OCI-LY7 (cell line): ENCODE measurements at regions not wholly inside any gene's neighbourhood (a gene's known extent, or its start where the extent isn't known, plus 50 kb on each side); places are given as distances from the start of the nearest gene placed in this dataset.

Source experiments
- BruUV-seq: library from RNA; stranded (reverse); fragments of 400-500 nt; replicated peaks from 2 replicates; lab custom pipeline; 2021; lab: Mats Ljungman, UMichigan
- CTCF ChIA-PET: fragments of 300-600 bp; sonication (Branson Sonifier 250); formaldehyde crosslinking; loops from one replicate; lab custom pipeline; 2022; ENCODE audit warnings: antibody characterized with exemption; ENCODE audit not compliant: unreplicated experiment; lab: Charles Lee
- POLR2A ChIA-PET: fragments of 300-600 bp; sonication (Branson Sonifier 250); formaldehyde crosslinking; loops from one replicate; lab custom pipeline; 2022; ENCODE audit warnings: antibody characterized with exemption; lab: Charles Lee
- DNase-seq: peaks from one replicate; pipeline ENCODE4 v3.0.0-alpha.2; 2015; ENCODE audit warnings: low spot score
- H2AFZ ChIP-seq: fragments of 200-600 bp; sonication (generic), shearing (Covaris generic); 2 replicates; pipeline ENCODE4 v1.6.1; 2014; ENCODE audit warnings: mild to moderate bottlenecking, antibody characterized with exemption, low read length, moderate library complexity
- H3K27ac ChIP-seq: fragments of 200-600 bp; sonication (generic); 2 replicates; pipeline ENCODE4 v1.5.1; 2014; ENCODE audit warnings: mixed run types, low read depth, mild to moderate bottlenecking, moderate library complexity, low read length, inconsistent platforms; ENCODE audit not compliant: poor library complexity, severe bottlenecking
- H3K36me3 ChIP-seq: fragments of 200-600 bp; sonication (generic); 2 replicates; pipeline ENCODE4 v1.6.1; 2014; ENCODE audit warnings: mild to moderate bottlenecking, antibody characterized with exemption, low read length, moderate library complexity, mixed read lengths; ENCODE audit not compliant: insufficient read depth
- H3K4me1 ChIP-seq: fragments of 200-600 bp; sonication (generic); 2 replicates; pipeline ENCODE4 v1.5.1; 2014; ENCODE audit warnings: mild to moderate bottlenecking, low read length; ENCODE audit not compliant: insufficient read depth, poor library complexity, severe bottlenecking
- H3K4me2 ChIP-seq: fragments of 200-600 bp; sonication (generic); 2 replicates; pipeline ENCODE4 v1.6.1; 2014; ENCODE audit warnings: mild to moderate bottlenecking, low read length
- H3K4me3 ChIP-seq: fragments of 200-600 bp; sonication (generic); 2 replicates; pipeline ENCODE4 v1.5.1; 2014; ENCODE audit warnings: mild to moderate bottlenecking, low read depth, low read length; ENCODE audit not compliant: poor library complexity, severe bottlenecking
- H3K79me2 ChIP-seq: fragments of 200-600 bp; sonication (generic); 2 replicates; pipeline ENCODE4 v1.6.1; 2016; ENCODE audit warnings: low read depth, mild to moderate bottlenecking, low read length, moderate library complexity, mixed read lengths; ENCODE audit not compliant: insufficient read depth
- H3K9me2 ChIP-seq: fragments of 200-600 bp; sonication (generic); 2 replicates; pipeline ENCODE4 v1.6.1; 2016; ENCODE audit warnings: mild to moderate bottlenecking, low read length, mixed read lengths; ENCODE audit not compliant: insufficient read depth
- H3K9me3 ChIP-seq: fragments of 200-600 bp; sonication (generic); 2 replicates; pipeline ENCODE4 v1.6.1; 2014; ENCODE audit warnings: mild to moderate bottlenecking, mixed run types, low read length, mixed read lengths
- H4K20me1 ChIP-seq: fragments of 200-600 bp; sonication (generic); 2 replicates; pipeline ENCODE4 v1.6.1; 2014; ENCODE audit warnings: mild to moderate bottlenecking, antibody characterized with exemption, low read length, moderate library complexity, mixed read lengths; ENCODE audit not compliant: insufficient read depth
- EZH2phosphoT487 ChIP-seq: fragments of 200-600 bp; sonication (generic); IDR thresholded peaks from 2 replicates; pipeline ENCODE4 v1.6.1; 2018; ENCODE audit warnings: low read depth, borderline replicate concordance, mild to moderate bottlenecking, mixed run types, antibody characterized with exemption, low read length, moderate library complexity, mixed read lengths
- intact Hi-C: fragments of 100-400 bp; cut with micrococcal nuclease; formaldehyde crosslinking; loops from one replicate; pipeline ENCODE4 v1.10.0; 2022; ENCODE audit not compliant: unreplicated experiment
- TF ChIP-seq, protein P1 (sequence below): fragments of 200-600 bp; sonication (generic); conservative IDR thresholded peaks from 2 replicates; pipeline ENCODE4 v1.5.1; 2014; ENCODE audit warnings: mild to moderate bottlenecking, antibody characterized with exemption, low read length, moderate library complexity, mixed read lengths

GRCh38 chr6:10156875-10157274, 258.0 kb downstream of the TFAP2A start:
- H3K4me3 ChIP-seq = no peak overlapping the region
- no peaks in the 10 kb centered on the region for H3K36me3 ChIP-seq
- DNase-seq = no peak
- intact Hi-C loops = no loop called here
- no peak overlapping the region for H3K4me2 ChIP-seq
- ChIA-PET CTCF (no interaction called here), POLR2A (interaction anchor here (0.6 kb wide), 1 partner anchor 10 kb away, joined by 4 read pairs; no protein-coding TSS in a partner anchor)
- no peak overlapping the region for H2AFZ ChIP-seq
- H4K20me1 ChIP-seq = no peaks in the 10 kb centered on the region
- H3K9me2 ChIP-seq = no peaks in the 10 kb centered on the region
- no peaks in the 10 kb centered on the region for H3K79me2 ChIP-seq
- no peak for TF ChIP-seq EZH2phosphoT487
- TF ChIP-seq, protein P1, sequence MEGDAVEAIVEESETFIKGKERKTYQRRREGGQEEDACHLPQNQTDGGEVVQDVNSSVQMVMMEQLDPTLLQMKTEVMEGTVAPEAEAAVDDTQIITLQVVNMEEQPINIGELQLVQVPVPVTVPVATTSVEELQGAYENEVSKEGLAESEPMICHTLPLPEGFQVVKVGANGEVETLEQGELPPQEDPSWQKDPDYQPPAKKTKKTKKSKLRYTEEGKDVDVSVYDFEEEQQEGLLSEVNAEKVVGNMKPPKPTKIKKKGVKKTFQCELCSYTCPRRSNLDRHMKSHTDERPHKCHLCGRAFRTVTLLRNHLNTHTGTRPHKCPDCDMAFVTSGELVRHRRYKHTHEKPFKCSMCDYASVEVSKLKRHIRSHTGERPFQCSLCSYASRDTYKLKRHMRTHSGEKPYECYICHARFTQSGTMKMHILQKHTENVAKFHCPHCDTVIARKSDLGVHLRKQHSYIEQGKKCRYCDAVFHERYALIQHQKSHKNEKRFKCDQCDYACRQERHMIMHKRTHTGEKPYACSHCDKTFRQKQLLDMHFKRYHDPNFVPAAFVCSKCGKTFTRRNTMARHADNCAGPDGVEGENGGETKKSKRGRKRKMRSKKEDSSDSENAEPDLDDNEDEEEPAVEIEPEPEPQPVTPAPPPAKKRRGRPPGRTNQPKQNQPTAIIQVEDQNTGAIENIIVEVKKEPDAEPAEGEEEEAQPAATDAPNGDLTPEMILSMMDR = no peak
- H3K27ac ChIP-seq = no peak overlapping the region
- H3K4me1 ChIP-seq = no peaks in the 10 kb centered on the region
- no peaks in the 10 kb centered on the region for H3K9me3 ChIP-seq
- no TSS peak for BruUV-seq

DNA sequence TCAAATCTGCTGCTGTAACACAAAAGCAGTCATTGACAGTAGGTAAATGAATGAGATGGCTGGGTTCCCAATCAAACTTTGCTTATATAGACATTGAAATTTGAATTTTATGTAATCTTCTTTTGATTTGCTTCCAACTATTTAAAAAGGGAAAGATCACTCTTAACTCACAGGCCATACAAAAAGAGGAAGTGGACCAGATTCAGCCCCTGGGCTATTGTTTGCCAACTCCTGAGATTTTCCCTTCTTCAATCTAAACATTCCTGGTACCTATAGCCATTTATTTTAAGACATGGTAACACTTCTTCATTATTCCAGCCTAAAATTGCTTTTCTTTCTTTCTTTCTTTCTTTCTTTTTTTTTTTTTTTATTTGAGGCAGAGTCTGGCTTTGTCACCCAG, 260.6 kb downstream of the TFAP2A start:
- no peak overlapping the region for H3K4me3 ChIP-seq
- intact Hi-C loops = no loop called here
- POLR2A ChIA-PET = no interaction called here
- H3K9me3 ChIP-seq = no peaks in the 10 kb centered on the region
- no peak overlapping the region for H3K4me2 ChIP-seq
- TF ChIP-seq EZH2phosphoT487 = no peak
- TF ChIP-seq, protein P1 = no peak
- CTCF ChIA-PET = no interaction called here
- no peak for DNase-seq
- BruUV-seq = no TSS peak
- no peaks in the 10 kb centered on the region for H3K9me2 ChIP-seq
- no peaks in the 10 kb centered on the region for H3K36me3 ChIP-seq
- H3K4me1 ChIP-seq = no peaks in the 10 kb centered on the region
- no peak overlapping the region for H2AFZ ChIP-seq
- H3K79me2 ChIP-seq = no peaks in the 10 kb centered on the region
- H4K20me1 ChIP-seq = no peaks in the 10 kb centered on the region
- no peak overlapping the region for H3K27ac ChIP-seq

DNA sequence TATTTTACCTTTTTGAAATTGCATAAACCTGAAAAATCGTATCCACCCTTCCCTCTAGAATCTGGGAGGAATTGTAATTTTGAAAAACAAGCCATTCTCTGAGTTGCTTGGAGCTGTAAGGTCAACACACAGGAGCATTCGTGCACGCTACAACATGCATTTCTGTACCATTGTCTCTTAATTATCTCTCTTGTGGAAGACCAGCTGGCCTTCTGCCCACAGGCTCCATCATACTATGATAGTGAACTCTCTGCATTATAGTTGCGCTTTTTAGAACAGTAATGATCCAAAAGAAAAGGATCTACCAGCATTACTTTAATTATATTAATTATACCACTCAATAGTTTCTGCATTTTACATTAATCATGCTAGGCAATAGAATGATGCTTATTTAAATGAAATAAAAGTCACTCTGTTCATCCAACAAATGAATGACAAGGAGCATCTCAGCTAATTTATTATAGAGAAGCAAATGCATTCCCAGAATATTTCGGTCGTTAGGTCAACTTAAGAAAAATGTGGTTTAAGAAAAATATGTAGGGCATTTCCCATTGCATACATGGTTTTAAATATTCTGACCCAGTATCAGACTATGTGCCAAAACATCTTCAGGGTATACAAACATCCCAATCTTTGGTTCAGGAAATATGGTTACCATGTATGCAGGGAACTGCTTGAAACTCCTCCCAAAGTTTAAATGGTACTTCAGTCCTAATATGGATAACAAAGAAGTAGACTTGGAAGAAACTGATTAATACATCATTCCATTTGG, 263.5 kb downstream of the TFAP2A start:
- Histone ChIP-seq H3K36me3 (no peaks in the 10 kb centered on the region), H3K4me1 (peaks cover 5% of the 10 kb centered on the region), H4K20me1 (no peaks in the 10 kb centered on the region), H3K9me3 (no peaks in the 10 kb centered on the region), H3K9me2 (no peaks in the 10 kb centered on the region), H3K4me2 (no peak overlapping the region), H3K79me2 (no peaks in the 10 kb centered on the region), H3K4me3 (no peak overlapping the region), H2AFZ (no peak overlapping the region), H3K27ac (no peak overlapping the region)
- TF ChIP-seq, protein P1 = no peak
- TF ChIP-seq EZH2phosphoT487 = no peak
- no peak for DNase-seq
- no TSS peak for BruUV-seq
- intact Hi-C loops = no loop called here
- ChIA-PET CTCF (no interaction called here), POLR2A (interaction anchor here (0.6 kb wide), 1 partner anchor 653 kb away, joined by 7 read pairs; no protein-coding TSS in a partner anchor)
